ENCODE measurements at regions not wholly inside any gene's neighbourhood (a gene's known extent, or its start where the extent isn't known, plus 50 kb on each side); places are given as distances from the start of the nearest gene placed in this dataset.

DNA sequence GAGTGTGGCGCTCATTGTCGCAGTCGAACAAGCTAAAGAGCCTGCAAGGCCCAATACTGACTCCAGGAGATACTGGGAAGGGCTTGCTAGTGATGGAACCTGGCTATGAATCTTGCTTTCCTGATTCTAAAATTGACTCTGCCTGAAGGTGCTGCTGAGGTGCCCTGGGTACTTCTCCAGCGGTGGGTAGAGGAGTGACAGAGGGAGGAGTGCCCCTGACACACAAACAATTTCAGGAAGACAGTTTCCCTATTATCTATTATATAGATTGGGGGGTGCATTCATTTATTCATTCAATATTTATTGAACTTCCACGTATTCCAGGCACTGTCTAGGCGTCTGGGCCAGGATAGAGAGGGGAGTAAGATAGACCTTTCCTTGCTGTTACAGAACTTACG is 339.2 kb upstream of the GATB start:
- TF ChIP-seq, protein P1, sequence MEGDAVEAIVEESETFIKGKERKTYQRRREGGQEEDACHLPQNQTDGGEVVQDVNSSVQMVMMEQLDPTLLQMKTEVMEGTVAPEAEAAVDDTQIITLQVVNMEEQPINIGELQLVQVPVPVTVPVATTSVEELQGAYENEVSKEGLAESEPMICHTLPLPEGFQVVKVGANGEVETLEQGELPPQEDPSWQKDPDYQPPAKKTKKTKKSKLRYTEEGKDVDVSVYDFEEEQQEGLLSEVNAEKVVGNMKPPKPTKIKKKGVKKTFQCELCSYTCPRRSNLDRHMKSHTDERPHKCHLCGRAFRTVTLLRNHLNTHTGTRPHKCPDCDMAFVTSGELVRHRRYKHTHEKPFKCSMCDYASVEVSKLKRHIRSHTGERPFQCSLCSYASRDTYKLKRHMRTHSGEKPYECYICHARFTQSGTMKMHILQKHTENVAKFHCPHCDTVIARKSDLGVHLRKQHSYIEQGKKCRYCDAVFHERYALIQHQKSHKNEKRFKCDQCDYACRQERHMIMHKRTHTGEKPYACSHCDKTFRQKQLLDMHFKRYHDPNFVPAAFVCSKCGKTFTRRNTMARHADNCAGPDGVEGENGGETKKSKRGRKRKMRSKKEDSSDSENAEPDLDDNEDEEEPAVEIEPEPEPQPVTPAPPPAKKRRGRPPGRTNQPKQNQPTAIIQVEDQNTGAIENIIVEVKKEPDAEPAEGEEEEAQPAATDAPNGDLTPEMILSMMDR (IDR thresholded peaks at IDR 0.05; ENCODE audit: insufficient read depth, low read length, poor library complexity, severe bottlenecking): no peak
- no peak for DNase-seq (ENCODE audit: low read depth)
- no peaks in the 10 kb centered on the region for H3K36me3 ChIP-seq (ENCODE audit: control insufficient read depth, insufficient read depth, low read length)
- H3K4me3 ChIP-seq (ENCODE audit: low read depth, low read length): no peak overlapping the region
- peaks cover 2% of the 10 kb centered on the region for H3K27me3 ChIP-seq (ENCODE audit: control insufficient read depth, insufficient read depth, low read length)

DNA sequence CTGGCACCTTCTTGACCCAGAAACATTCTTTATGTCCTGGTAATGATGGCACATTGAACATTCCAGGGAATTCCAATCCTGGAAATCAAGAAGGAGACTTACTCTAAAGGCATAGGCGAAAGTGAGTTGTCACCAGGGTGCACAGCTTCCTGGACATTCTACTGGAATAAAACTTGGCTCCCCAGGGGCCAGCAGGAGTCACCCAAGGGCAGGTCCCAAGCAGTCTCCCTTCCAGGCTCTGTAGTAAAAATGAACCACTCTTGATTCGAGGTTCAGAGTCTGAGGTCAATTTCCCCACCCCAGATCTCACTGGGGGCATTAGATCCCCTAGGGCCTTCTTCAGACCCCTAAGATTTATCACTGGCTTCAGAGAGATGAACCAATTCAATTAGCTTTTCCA is 338.7 kb upstream of the GATB start:
- Histone ChIP-seq H3K4me3 (ENCODE audit: low read depth, low read length) (no peak overlapping the region), H3K27me3 (ENCODE audit: control insufficient read depth, insufficient read depth, low read length) (peaks cover 2% of the 10 kb centered on the region), H3K36me3 (ENCODE audit: control insufficient read depth, insufficient read depth, low read length) (no peaks in the 10 kb centered on the region)
- TF ChIP-seq, protein P1 (IDR thresholded peaks at IDR 0.05; ENCODE audit: insufficient read depth, low read length, poor library complexity, severe bottlenecking): no peak
- DNase-seq (ENCODE audit: low read depth): no peak

GRCh38 chr4:152099061-152099425 is 338.2 kb upstream of the GATB start:
- Histone ChIP-seq H3K27me3 (ENCODE audit: control insufficient read depth, insufficient read depth, low read length) (peaks cover 2% of the 10 kb centered on the region), H3K4me3 (ENCODE audit: low read depth, low read length) (no peak overlapping the region), H3K36me3 (ENCODE audit: control insufficient read depth, insufficient read depth, low read length) (no peaks in the 10 kb centered on the region)
- TF ChIP-seq, protein P1 (IDR thresholded peaks at IDR 0.05; ENCODE audit: insufficient read depth, low read length, poor library complexity, severe bottlenecking): no peak
- DNase-seq (ENCODE audit: low read depth): no peak

- no peak for DNase-seq (ENCODE audit: low read depth)
- H3K36me3 ChIP-seq (ENCODE audit: control insufficient read depth, insufficient read depth, low read length): no peaks in the 10 kb centered on the region
- peaks cover 2% of the 10 kb centered on the region for H3K27me3 ChIP-seq (ENCODE audit: control insufficient read depth, insufficient read depth, low read length)
- no peak overlapping the region for H3K4me3 ChIP-seq (ENCODE audit: low read depth, low read length)
- TF ChIP-seq, protein P1 (IDR thresholded peaks at IDR 0.05; ENCODE audit: insufficient read depth, low read length, poor library complexity, severe bottlenecking): no peak
Observed at GRCh38 chr4:152098365-152099060, 337.7 kb upstream of the GATB start.

DNA sequence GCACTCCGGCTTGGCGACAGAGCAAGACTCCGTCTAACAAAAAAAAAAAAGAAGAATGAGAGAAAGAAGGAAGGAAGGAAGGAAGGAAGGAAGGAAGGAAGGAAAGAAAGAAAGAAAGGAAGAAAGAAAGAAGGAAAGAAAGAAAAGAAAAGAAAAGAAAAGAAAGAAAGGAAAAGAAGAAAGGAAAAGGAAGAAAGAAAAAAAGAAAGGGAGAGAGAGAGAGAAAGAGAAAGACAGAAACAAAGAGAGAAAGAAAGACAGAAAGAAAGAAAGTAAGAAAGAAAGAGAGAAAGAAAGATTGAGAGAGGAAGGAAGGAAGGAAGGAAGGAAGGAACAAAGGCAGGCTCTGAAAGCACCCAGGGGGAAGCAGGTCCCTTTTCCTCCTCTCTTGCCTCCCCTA is 336.6 kb upstream of the GATB start:
- TF ChIP-seq, protein P1 (IDR thresholded peaks at IDR 0.05; ENCODE audit: insufficient read depth, low read length, poor library complexity, severe bottlenecking): no peak
- DNase-seq (ENCODE audit: low read depth): no peak
- peaks cover 2% of the 10 kb centered on the region for H3K27me3 ChIP-seq (ENCODE audit: control insufficient read depth, insufficient read depth, low read length)

DNA sequence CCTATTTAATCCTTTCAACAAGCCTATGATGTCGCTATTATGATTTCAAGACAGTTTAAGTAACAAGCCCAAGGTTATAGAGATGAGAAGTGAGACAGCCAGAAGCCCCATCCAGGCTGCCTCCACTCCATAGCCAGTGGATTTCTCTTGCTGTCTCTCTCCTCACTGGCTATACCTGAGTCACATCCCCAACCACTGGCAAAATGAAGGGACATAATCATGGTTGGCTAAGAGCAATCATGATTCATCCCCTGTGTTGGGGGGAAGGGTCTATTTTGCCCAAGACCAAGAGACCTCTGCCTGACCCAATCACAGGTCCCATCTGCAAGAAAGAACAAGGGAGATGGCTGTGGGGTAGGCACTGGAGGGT is 334.9 kb upstream of the GATB start:
- TF ChIP-seq, protein P1 (IDR thresholded peaks at IDR 0.05; ENCODE audit: insufficient read depth, low read length, poor library complexity, severe bottlenecking): no peak
- H3K36me3 ChIP-seq (ENCODE audit: control insufficient read depth, insufficient read depth, low read length): no peaks in the 10 kb centered on the region
- no peak for DNase-seq (ENCODE audit: low read depth)
- H3K4me3 ChIP-seq (ENCODE audit: low read depth, low read length): no peak overlapping the region
- peaks cover 2% of the 10 kb centered on the region for H3K27me3 ChIP-seq (ENCODE audit: control insufficient read depth, insufficient read depth, low read length)

More for the DNA sequence above, 336.6 kb upstream of the GATB start:
- no peak overlapping the region for H3K4me3 ChIP-seq (ENCODE audit: low read depth, low read length)
- no peaks in the 10 kb centered on the region for H3K36me3 ChIP-seq (ENCODE audit: control insufficient read depth, insufficient read depth, low read length)
